Lung (tissue), 11 donors: ENCODE measurements at regions not wholly inside any gene's neighbourhood (a gene's known extent, or its start where the extent isn't known, plus 50 kb on each side); places are given as distances from the start of the nearest gene placed in this dataset.

ENCODE experiments used
- ATAC-seq: fragments of 200-7000 bp; cut with Tn5 transposase; one replicate; pipeline ENCODE4 v1.9.1; 2020; ENCODE audit warnings: moderate number of reproducible peaks; ENCODE audit not compliant: insufficient read depth, low FRiP score
- DNase-seq, 3 donors: peaks; one replicate each; pipeline ENCODE4 v3.0.0-alpha.2; 2013 to 2017
- H3K27ac ChIP-seq, 2 donors: one replicate each; pipeline ENCODE4 v1.5.1; 2013; ENCODE audit warnings: mild to moderate bottlenecking in 2 of 2, moderate library complexity in 2 of 2, control low read depth in 1 of 2, inconsistent platforms in 1 of 2, low read depth in 1 of 2, low read length in 1 of 2
- H3K27me3 ChIP-seq, 3 donors: one replicate each; pipeline ENCODE4 v1.5.1; 2013; ENCODE audit warnings: low read length in 2 of 3; ENCODE audit not compliant: control insufficient read depth in 3 of 3, insufficient read depth in 3 of 3
- H3K36me3 ChIP-seq, 4 donors: one replicate each; pipeline ENCODE4 v1.5.1; 2013; ENCODE audit warnings: low read length in 4 of 4, mild to moderate bottlenecking in 1 of 4, moderate library complexity in 1 of 4; ENCODE audit not compliant: control insufficient read depth in 4 of 4, insufficient read depth in 4 of 4
- H3K4me1 ChIP-seq, 5 donors: one replicate each; pipeline ENCODE4 v1.5.1; 2013; ENCODE audit warnings: low read length in 5 of 5, mild to moderate bottlenecking in 2 of 5, moderate library complexity in 1 of 5; ENCODE audit not compliant: control insufficient read depth in 5 of 5, insufficient read depth in 5 of 5
- H3K4me3 ChIP-seq: one replicate; pipeline ENCODE4 v1.5.1; 2013; ENCODE audit warnings: mild to moderate bottlenecking, control low read depth, moderate library complexity
- H3K9ac ChIP-seq, 2 donors: one replicate each; pipeline ENCODE4 v1.5.1; 2013; ENCODE audit warnings: low read length in 2 of 2, control low read depth in 1 of 2; ENCODE audit not compliant: insufficient read depth in 1 of 2
- H3K9me3 ChIP-seq, 4 donors: one replicate each; pipeline ENCODE4 v1.5.1; 2013; ENCODE audit warnings: low read length in 3 of 4, mild to moderate bottlenecking in 1 of 4, moderate library complexity in 1 of 4; ENCODE audit not compliant: control insufficient read depth in 4 of 4, insufficient read depth in 3 of 4
- WGBS, 2 donors: extraction: QIAGEN DNeasy Blood & Tissue Kit; methylation state at CpG; one replicate each; pipeline ENCODE4 v1.1.7; 2013; 5-methylcytosine and 5-hydroxymethylcytosine counted together
- TF ChIP-seq, protein P1 (sequence below): IDR thresholded peaks from 2 replicates; pipeline ENCODE4 v1.5.1; 2012; ENCODE audit warnings: mild to moderate bottlenecking; ENCODE audit errors: control extremely low read depth, extremely low read depth
- donor health status: control.
- donor health status: control.
- donor health status: Bipolar disorder and iron deficiency.
- donor health status: healthy.
- donor health status: DM: yes; HTN: yes; CAD: no.

DNA sequence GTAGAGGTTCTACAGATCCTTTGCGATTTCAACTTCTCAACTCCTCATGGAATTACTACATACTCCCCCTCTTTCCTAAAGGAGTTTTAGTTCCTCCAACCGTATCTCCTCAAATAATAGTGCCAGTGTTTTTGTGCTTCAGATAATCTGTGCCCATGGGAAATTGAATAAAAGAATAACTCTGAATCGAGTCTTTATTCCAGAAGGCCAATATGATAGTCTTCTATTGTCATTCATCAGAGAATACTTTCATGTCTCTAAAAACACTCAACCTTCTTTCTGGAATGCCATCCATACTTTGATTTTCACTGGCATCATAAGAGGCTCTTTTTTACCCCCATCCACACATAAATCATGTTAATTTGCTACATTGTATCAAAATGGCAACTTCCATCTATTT is 911.3 kb upstream of the USP15 start:
- Histone ChIP-seq H3K27ac (no peak overlapping the region), H3K4me3 (no peak overlapping the region), H3K4me1 (no peaks in the 10 kb centered on the region), H3K27me3 (no peaks in the 10 kb centered on the region), H3K9me3 (no peaks in the 10 kb centered on the region), H3K9ac (no peak overlapping the region), H3K36me3 (no peaks in the 10 kb centered on the region)
- TF ChIP-seq, protein P1, sequence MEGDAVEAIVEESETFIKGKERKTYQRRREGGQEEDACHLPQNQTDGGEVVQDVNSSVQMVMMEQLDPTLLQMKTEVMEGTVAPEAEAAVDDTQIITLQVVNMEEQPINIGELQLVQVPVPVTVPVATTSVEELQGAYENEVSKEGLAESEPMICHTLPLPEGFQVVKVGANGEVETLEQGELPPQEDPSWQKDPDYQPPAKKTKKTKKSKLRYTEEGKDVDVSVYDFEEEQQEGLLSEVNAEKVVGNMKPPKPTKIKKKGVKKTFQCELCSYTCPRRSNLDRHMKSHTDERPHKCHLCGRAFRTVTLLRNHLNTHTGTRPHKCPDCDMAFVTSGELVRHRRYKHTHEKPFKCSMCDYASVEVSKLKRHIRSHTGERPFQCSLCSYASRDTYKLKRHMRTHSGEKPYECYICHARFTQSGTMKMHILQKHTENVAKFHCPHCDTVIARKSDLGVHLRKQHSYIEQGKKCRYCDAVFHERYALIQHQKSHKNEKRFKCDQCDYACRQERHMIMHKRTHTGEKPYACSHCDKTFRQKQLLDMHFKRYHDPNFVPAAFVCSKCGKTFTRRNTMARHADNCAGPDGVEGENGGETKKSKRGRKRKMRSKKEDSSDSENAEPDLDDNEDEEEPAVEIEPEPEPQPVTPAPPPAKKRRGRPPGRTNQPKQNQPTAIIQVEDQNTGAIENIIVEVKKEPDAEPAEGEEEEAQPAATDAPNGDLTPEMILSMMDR: no peak
- ATAC-seq (no peak), DNase-seq (no peak)
- 84 to 86% methylated on average over 3 of the region's 3 CpGs for WGBS, 2 donors

DNA sequence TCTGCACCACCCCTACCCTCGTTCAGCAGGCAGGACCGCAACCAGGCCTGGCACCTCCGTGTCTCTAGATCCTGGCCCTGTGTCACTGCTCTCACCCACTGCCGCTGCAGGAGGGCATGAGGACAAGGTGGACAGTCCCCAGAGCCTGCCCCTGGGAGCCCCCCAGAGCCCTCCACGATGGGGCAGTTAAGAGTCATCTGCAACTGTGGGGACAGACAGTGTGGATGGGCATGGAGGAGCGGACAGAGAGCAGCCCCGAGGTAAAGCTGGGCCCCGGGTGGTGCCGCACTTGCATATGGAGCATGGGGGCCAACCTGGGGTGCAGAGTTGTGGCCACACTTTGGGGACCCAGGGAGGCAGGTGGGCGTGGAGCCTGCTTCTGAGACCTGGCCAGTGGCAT is 905.1 kb upstream of the USP15 start:
- Histone ChIP-seq H3K9ac (no peak overlapping the region), H3K4me1 (no peaks in the 10 kb centered on the region), H3K27me3 (no peaks in the 10 kb centered on the region), H3K36me3 (no peaks in the 10 kb centered on the region), H3K9me3 (no peaks in the 10 kb centered on the region), H3K4me3 (no peak overlapping the region), H3K27ac (no peak overlapping the region)
- no peak for DNase-seq
- no peak for ATAC-seq
- 87 to 94% methylated on average over 10 of the region's 10 CpGs for WGBS, 2 donors
- TF ChIP-seq, protein P1: no peak

DNA sequence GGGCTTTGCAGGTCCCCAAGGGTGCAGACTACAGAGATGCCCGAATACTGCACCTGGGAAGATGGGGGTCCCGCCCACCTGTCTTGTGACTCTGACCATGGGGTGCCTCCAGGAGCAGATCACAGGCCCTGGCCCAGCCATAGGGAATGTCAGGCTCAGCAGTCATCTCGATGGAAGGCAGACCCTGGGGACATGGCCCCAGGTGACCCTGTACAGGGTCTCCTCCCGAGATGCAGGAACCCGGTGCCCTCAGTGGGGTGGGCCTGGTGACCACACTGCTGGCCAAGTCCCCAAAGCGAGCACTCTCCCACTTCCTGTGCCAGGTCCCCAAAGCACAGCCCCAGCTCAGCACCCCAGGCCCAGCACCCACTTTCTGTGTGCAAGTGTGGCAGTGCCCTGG is 903.7 kb upstream of the USP15 start:
- Histone ChIP-seq H3K9ac (no peak overlapping the region), H3K4me3 (no peak overlapping the region), H3K27ac (no peak overlapping the region), H3K27me3 (no peaks in the 10 kb centered on the region), H3K9me3 (no peaks in the 10 kb centered on the region), H3K36me3 (no peaks in the 10 kb centered on the region), H3K4me1 (no peaks in the 10 kb centered on the region)
- DNase-seq: no peak
- ATAC-seq: no peak
- TF ChIP-seq, protein P1: no peak
- 93 to 98% methylated on average over 6 of the region's 6 CpGs for WGBS, 2 donors

DNA sequence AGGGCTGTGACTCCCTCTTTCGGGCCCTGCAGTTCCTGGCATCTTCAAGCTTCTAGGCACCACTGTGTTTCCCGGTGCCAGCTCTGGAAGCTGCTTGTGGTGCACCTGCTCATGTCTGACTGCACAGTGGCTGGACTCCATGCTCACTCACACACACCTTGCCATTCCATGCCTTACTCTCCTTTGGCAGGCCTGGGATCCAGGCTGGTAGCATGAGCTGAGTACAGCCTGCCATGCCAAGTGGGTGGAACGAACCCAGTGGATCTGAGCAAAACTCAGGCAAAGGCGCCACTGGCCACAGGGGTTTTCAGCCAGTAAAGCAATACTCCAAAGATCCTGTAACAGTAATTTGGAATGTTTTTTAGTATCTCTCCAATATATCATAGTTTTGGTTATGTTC is 902.7 kb upstream of the USP15 start:
- 89 to 91% methylated on average over 4 of the region's 4 CpGs for WGBS, 2 donors
- TF ChIP-seq, protein P1: no peak
- Histone ChIP-seq H3K4me3 (no peak overlapping the region), H3K27me3 (no peaks in the 10 kb centered on the region), H3K36me3 (no peaks in the 10 kb centered on the region), H3K27ac (no peak overlapping the region), H3K9me3 (no peaks in the 10 kb centered on the region), H3K9ac (no peak overlapping the region), H3K4me1 (no peaks in the 10 kb centered on the region)
- DNase-seq (no peak), ATAC-seq (no peak)
